HepG2 (cell line): ENCODE measurements at regions not wholly inside any gene's neighbourhood (a gene's known extent, or its start where the extent isn't known, plus 50 kb on each side); places are given as distances from the start of the nearest gene placed in this dataset.

Experiments used
- ATAC-seq: fragments of 200-7000 bp; cut with Tn5 transposase; 3 replicates; pipeline ENCODE4 v1.9.1; 2020; ENCODE audit warnings: mild to moderate bottlenecking, moderate library complexity
- BruUV-seq: library from RNA; stranded (reverse); fragments of 400-500 nt; replicated peaks from 2 replicates; lab custom pipeline; 2021; lab: Mats Ljungman, UMichigan
- CTCF ChIA-PET: fragments of 300-600 bp; formaldehyde crosslinking; extraction: SDS; loops from one replicate; lab custom pipeline; 2021; ENCODE audit warnings: low total read pairs, inconsistent platforms, low intra/inter-chr PET ratio; lab: Yijun Ruan, JAX
- POLR2A ChIA-PET: fragments of 350-600 bp; sonication (Branson Sonifier 250); formaldehyde crosslinking; loops from one replicate; lab custom pipeline; 2020; ENCODE audit warnings: antibody characterized with exemption, inconsistent platforms; lab: Yijun Ruan, JAX
- DNase-seq: peaks from one replicate; pipeline ENCODE4 v3.0.0-alpha.2; 2015; ENCODE audit warnings: low spot score
- FAIRE-seq: peaks from 3 replicates; lab custom pipeline; 2011; peaks lifted over from hg19 to GRCh38; lab: Jason Lieb, UNC
- H2AFZ ChIP-seq: one replicate; pipeline ENCODE4 v1.6.1; 2011; ENCODE audit warnings: low read length, inconsistent platforms
- H3K27ac ChIP-seq: fragments of 300-600 bp; 3 replicates; pipeline ENCODE4 v1.8.0; 2011; ENCODE audit warnings: mixed run types, mild to moderate bottlenecking, mixed read lengths, low read length, inconsistent platforms; ENCODE audit not compliant: insufficient read depth; ENCODE audit errors: extremely low read length
- H3K27me3 ChIP-seq, 2 experiments: fragments of 200-600 bp in 1 of 2; 2 replicates in 1 of 2; 3 replicates in 1 of 2; pipeline versions ENCODE4 v1.6.0 to v1.8.0; 2011; ENCODE audit warnings: low read length in 2 of 2, mild to moderate bottlenecking in 2 of 2, moderate library complexity in 2 of 2, inconsistent platforms in 1 of 2; ENCODE audit not compliant: insufficient read depth in 2 of 2, control insufficient read depth in 1 of 2
- H3K36me3 ChIP-seq, 2 experiments: fragments of 200-600 bp in 1 of 2; replicated peaks in 1 of 2; 2 replicates in 1 of 2; 3 replicates in 1 of 2; pipeline versions ENCODE4 v1.5.1 to v1.8.0; 2011; ENCODE audit warnings: low read length in 2 of 2, inconsistent platforms in 1 of 2; ENCODE audit not compliant: insufficient read depth in 2 of 2, control insufficient read depth in 1 of 2
- H3K4me1 ChIP-seq: 2 replicates; pipeline ENCODE4 v1.5.1; 2012; ENCODE audit warnings: low read length, inconsistent platforms; ENCODE audit not compliant: insufficient read depth
- H3K4me2 ChIP-seq: 2 replicates; pipeline ENCODE4 v1.6.0; 2011; ENCODE audit warnings: low read depth, low read length, inconsistent platforms
- H3K4me3 ChIP-seq, 3 experiments: fragments of 200-600 bp in 1 of 3; sonication (generic), shearing (Covaris generic) in 1 of 3; replicated peaks in 1 of 3; 2 replicates each; pipeline ENCODE4 v1.5.1; 2011 to 2016; ENCODE audit warnings: low read length in 3 of 3, inconsistent platforms in 2 of 3, low read depth in 2 of 3, mild to moderate bottlenecking in 2 of 3, control low read depth in 1 of 3, mixed read lengths in 1 of 3; ENCODE audit not compliant: insufficient read depth in 1 of 3
- H3K79me2 ChIP-seq: one replicate; pipeline ENCODE4 v1.6.1; 2011; ENCODE audit warnings: low read length, inconsistent platforms; ENCODE audit not compliant: insufficient read depth
- H3K9ac ChIP-seq: 2 replicates; pipeline ENCODE4 v1.6.0; 2011; ENCODE audit warnings: mild to moderate bottlenecking, low read depth, low read length, inconsistent platforms; ENCODE audit not compliant: insufficient read depth
- H3K9me3 ChIP-seq: 2 replicates; pipeline ENCODE4 v1.5.1; 2012; ENCODE audit warnings: mild to moderate bottlenecking, low read length
- H4K20me1 ChIP-seq: 2 replicates; pipeline ENCODE4 v1.6.0; 2011; ENCODE audit warnings: inconsistent platforms, mild to moderate bottlenecking, low read length, moderate library complexity; ENCODE audit not compliant: insufficient read depth
- ATF3 ChIP-seq: sonication (generic); formaldehyde crosslinking; IDR thresholded peaks from 2 replicates; pipeline ENCODE4 v1.4.0; 2020; ENCODE audit warnings: missing genetic modification reagents
- FOSL2 ChIP-seq: sonication (generic); formaldehyde crosslinking; IDR thresholded peaks from 2 replicates; pipeline ENCODE4 v1.4.0; 2020; ENCODE audit warnings: missing genetic modification reagents
- GATA4 ChIP-seq: sonication (generic); IDR thresholded peaks from 2 replicates; pipeline ENCODE4 v1.6.1; 2016; ENCODE audit warnings: antibody characterized with exemption, low read depth, borderline replicate concordance
- GMEB2 ChIP-seq: IDR thresholded peaks from 2 replicates; pipeline ENCODE4 v1.6.1; 2016; ENCODE audit warnings: missing biosample characterization, missing genetic modification reagents, low read depth
- KLF13 ChIP-seq: sonication (generic); formaldehyde crosslinking; IDR thresholded peaks from 2 replicates; pipeline ENCODE4 v1.4.0; 2020; ENCODE audit warnings: mild to moderate bottlenecking, missing genetic modification reagents
- MEIS1 ChIP-seq: sonication (generic); formaldehyde crosslinking; IDR thresholded peaks from 2 replicates; pipeline ENCODE4 v1.9.0; 2021; ENCODE audit warnings: mild to moderate bottlenecking, missing genetic modification reagents, moderate library complexity, borderline replicate concordance
- MXD4 ChIP-seq: IDR thresholded peaks from 2 replicates; pipeline ENCODE4 v1.6.1; 2016; ENCODE audit warnings: mild to moderate bottlenecking, missing biosample characterization, missing genetic modification reagents
- RFX3 ChIP-seq: IDR thresholded peaks from 2 replicates; pipeline ENCODE4 v1.6.1; 2016; ENCODE audit warnings: missing biosample characterization, missing genetic modification reagents
- ZNF574 ChIP-seq: sonication (generic); formaldehyde crosslinking; IDR thresholded peaks from 2 replicates; pipeline ENCODE4 v1.4.0; 2020; ENCODE audit warnings: missing genetic modification reagents
- ZNF740 ChIP-seq: sonication (generic); formaldehyde crosslinking; IDR thresholded peaks from 2 replicates; pipeline ENCODE4 v1.4.0; 2020; ENCODE audit warnings: missing genetic modification reagents
- WGBS: methylation state at CpG from one replicate; pipeline ENCODE4 v1.1.6; 2017; ENCODE audit warnings: low lambda C conversion rate; 5-methylcytosine and 5-hydroxymethylcytosine counted together
- in situ Hi-C: cut with HindIII; loops from 2 replicates; pipeline ENCODE4 v1.10.0; 2017; ENCODE audit warnings: low pct_unique_long_range_greater_than_20kb; ENCODE audit not compliant: extremely low pct_ligation_motif_present
- intact Hi-C: fragments of 100-400 bp; cut with micrococcal nuclease; formaldehyde crosslinking; loops from one replicate; pipeline ENCODE4 v1.10.0; 2022; ENCODE audit not compliant: unreplicated experiment

- H3K9ac ChIP-seq = no peak overlapping the region
- H3K79me2 ChIP-seq = no peaks in the 10 kb centered on the region
- H3K27me3 ChIP-seq = peaks cover 9 to 57% of the 10 kb centered on the region in 2 experiments; a peak in 4 of 5 replicates
- H3K4me1 ChIP-seq = no peaks in the 10 kb centered on the region
- H3K4me3 ChIP-seq = peak overlapping the region in 2 of 3 experiments; percentile 4 to 37; a peak in 2 of 6 replicates
- WGBS = 9% methylated on average over 15 of the region's 28 CpGs
- DNase-seq (no peak), ATAC-seq (peak; percentile 49), FAIRE-seq (no peak)
- H3K27ac ChIP-seq = no peak overlapping the region
- ChIA-PET POLR2A (no interaction called here), CTCF (no interaction called here)
- intact Hi-C loops = no loop called here
- in situ Hi-C loops = no loop called here
- no TSS peak for BruUV-seq
- no peaks in the 10 kb centered on the region; a peak in 1 of 5 replicates for H3K36me3 ChIP-seq
- H2AFZ ChIP-seq = no peak overlapping the region
- no peaks in the 10 kb centered on the region for H3K9me3 ChIP-seq
- H4K20me1 ChIP-seq = no peaks in the 10 kb centered on the region
- peak overlapping the region; percentile 32; the same call in 1 of the 2 replicates for H3K4me2 ChIP-seq
- no peak for TF ChIP-seq MEIS1 (CRISPR knock-in tag)
- no peak for TF ChIP-seq GMEB2 (CRISPR knock-in tag)
- no peak for TF ChIP-seq ATF3 (CRISPR knock-in tag)
- TF ChIP-seq FOSL2 (CRISPR knock-in tag) = no peak
- no peak for TF ChIP-seq KLF13 (CRISPR knock-in tag)
- no peak for TF ChIP-seq GATA4
- TF ChIP-seq ZNF740 (CRISPR knock-in tag) = no peak
- TF ChIP-seq RFX3 (CRISPR knock-in tag) = no peak
- TF ChIP-seq ZNF574 (CRISPR knock-in tag) = no peak
- no peak for TF ChIP-seq MXD4
Observed at GRCh38 chr13:111516712-111517640, 196.5 kb downstream of the TEX29 start.
